Lung (tissue), 11 donors: ENCODE measurements at regions not wholly inside any gene's neighbourhood (a gene's known extent, or its start where the extent isn't known, plus 50 kb on each side); places are given as distances from the start of the nearest gene placed in this dataset.

ENCODE experiments used
- ATAC-seq: fragments of 200-7000 bp; cut with Tn5 transposase; one replicate; pipeline ENCODE4 v1.9.1; 2020; ENCODE audit warnings: moderate number of reproducible peaks; ENCODE audit not compliant: insufficient read depth, low FRiP score
- DNase-seq, 3 donors: peaks; one replicate each; pipeline ENCODE4 v3.0.0-alpha.2; 2013 to 2017
- H3K27ac ChIP-seq, 2 donors: one replicate each; pipeline ENCODE4 v1.5.1; 2013; ENCODE audit warnings: mild to moderate bottlenecking in 2 of 2, moderate library complexity in 2 of 2, control low read depth in 1 of 2, inconsistent platforms in 1 of 2, low read depth in 1 of 2, low read length in 1 of 2
- H3K27me3 ChIP-seq, 3 donors: one replicate each; pipeline ENCODE4 v1.5.1; 2013; ENCODE audit warnings: low read length in 2 of 3; ENCODE audit not compliant: control insufficient read depth in 3 of 3, insufficient read depth in 3 of 3
- H3K36me3 ChIP-seq, 4 donors: one replicate each; pipeline ENCODE4 v1.5.1; 2013; ENCODE audit warnings: low read length in 4 of 4, mild to moderate bottlenecking in 1 of 4, moderate library complexity in 1 of 4; ENCODE audit not compliant: control insufficient read depth in 4 of 4, insufficient read depth in 4 of 4
- H3K4me1 ChIP-seq, 5 donors: one replicate each; pipeline ENCODE4 v1.5.1; 2013; ENCODE audit warnings: low read length in 5 of 5, mild to moderate bottlenecking in 2 of 5, moderate library complexity in 1 of 5; ENCODE audit not compliant: control insufficient read depth in 5 of 5, insufficient read depth in 5 of 5
- H3K4me3 ChIP-seq: one replicate; pipeline ENCODE4 v1.5.1; 2013; ENCODE audit warnings: mild to moderate bottlenecking, control low read depth, moderate library complexity
- H3K9ac ChIP-seq, 2 donors: one replicate each; pipeline ENCODE4 v1.5.1; 2013; ENCODE audit warnings: low read length in 2 of 2, control low read depth in 1 of 2; ENCODE audit not compliant: insufficient read depth in 1 of 2
- H3K9me3 ChIP-seq, 4 donors: one replicate each; pipeline ENCODE4 v1.5.1; 2013; ENCODE audit warnings: low read length in 3 of 4, mild to moderate bottlenecking in 1 of 4, moderate library complexity in 1 of 4; ENCODE audit not compliant: control insufficient read depth in 4 of 4, insufficient read depth in 3 of 4
- CTCF ChIP-seq: IDR thresholded peaks from 2 replicates; pipeline ENCODE4 v1.5.1; 2012; ENCODE audit warnings: mild to moderate bottlenecking; ENCODE audit errors: control extremely low read depth, extremely low read depth
- WGBS, 2 donors: extraction: QIAGEN DNeasy Blood & Tissue Kit; methylation state at CpG; one replicate each; pipeline ENCODE4 v1.1.7; 2013; 5-methylcytosine and 5-hydroxymethylcytosine counted together
- donor health status: control.
- donor health status: control.
- donor health status: Bipolar disorder and iron deficiency.
- donor health status: healthy.
- donor health status: DM: yes; HTN: yes; CAD: no.

DNA sequence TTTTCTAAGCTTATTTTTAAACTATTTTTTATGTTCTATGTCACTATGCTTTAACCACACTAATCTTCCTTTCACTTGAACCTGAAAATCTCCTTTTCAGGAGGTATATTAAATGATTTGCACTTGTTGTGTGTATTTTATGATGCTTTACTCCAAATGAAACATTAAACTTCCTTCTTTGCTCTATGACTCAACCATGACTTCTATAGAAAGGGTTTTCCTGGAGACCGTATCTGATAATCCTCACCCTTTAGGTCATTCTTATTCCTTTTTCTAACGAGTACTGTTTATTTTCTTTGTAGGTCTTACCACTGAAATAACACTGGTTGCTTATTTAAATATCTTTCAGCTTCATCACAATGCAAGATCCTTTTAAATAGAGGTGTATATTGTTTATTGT is 1163.2 kb downstream of the PCDH18 start:
- Histone ChIP-seq H3K36me3 (no peaks in the 10 kb centered on the region), H3K27ac (no peak overlapping the region), H3K9me3 (no peaks in the 10 kb centered on the region), H3K27me3 (no peaks in the 10 kb centered on the region), H3K9ac (no peak overlapping the region), H3K4me1 (no peaks in the 10 kb centered on the region), H3K4me3 (no peak overlapping the region)
- DNase-seq (no peak), ATAC-seq (no peak)
- WGBS, 2 donors = 60 to 61% methylated on average over 2 of the region's 2 CpGs
- no peak for TF ChIP-seq CTCF

DNA sequence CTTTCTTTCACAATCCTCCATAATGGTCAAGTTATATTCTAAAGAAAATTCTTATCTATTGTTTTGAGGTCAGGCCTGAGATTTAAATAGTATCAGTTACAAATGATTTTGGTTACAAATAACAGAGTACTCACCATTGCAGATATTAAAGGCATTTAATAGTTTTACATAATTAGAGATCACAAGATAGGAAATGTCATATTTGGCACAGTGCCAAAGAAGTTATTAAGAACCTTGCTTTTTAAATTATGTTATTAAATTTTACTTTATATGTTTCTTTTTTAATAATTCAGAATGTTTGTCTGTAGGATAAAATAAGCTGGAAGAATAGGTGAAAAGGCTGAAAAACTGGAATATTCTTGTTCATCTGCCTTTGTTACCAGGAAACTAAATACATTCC is 1174.7 kb downstream of the PCDH18 start:
- TF ChIP-seq CTCF = no peak
- ATAC-seq (no peak), DNase-seq (peak in 1 of 3 donors; percentile 3)
- Histone ChIP-seq H3K9ac (no peak overlapping the region), H3K36me3 (no peaks in the 10 kb centered on the region), H3K27ac (no peak overlapping the region), H3K4me3 (no peak overlapping the region), H3K4me1 (no peaks in the 10 kb centered on the region), H3K9me3 (no peaks in the 10 kb centered on the region), H3K27me3 (no peaks in the 10 kb centered on the region)

DNA sequence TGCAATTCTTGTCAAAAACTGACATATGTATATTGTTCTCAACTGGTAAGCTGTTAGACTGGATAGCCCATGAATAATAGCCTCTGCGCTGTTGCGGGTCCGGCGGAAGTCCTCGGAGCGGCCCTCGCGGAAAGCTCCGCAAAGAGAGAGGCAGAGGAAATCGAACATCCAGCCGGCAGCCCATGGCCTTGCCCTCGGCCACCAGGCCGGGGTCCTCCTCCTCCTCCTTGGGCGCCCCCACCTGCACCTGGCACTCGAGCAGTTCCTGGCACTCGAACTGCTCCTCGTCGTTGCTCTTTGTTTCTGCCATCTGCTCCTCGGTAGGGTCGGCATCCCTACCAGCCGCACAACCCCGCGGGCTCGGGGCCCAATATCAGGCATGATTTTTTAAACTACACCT is 1176.3 kb downstream of the PCDH18 start:
- Histone ChIP-seq H3K27me3 (no peaks in the 10 kb centered on the region), H3K4me1 (no peaks in the 10 kb centered on the region), H3K27ac (no peak overlapping the region), H3K4me3 (no peak overlapping the region), H3K9me3 (no peaks in the 10 kb centered on the region), H3K36me3 (no peaks in the 10 kb centered on the region), H3K9ac (no peak overlapping the region)
- ATAC-seq = no peak
- 89% methylated on average over 24 of the region's 24 CpGs for WGBS, 2 donors
- TF ChIP-seq CTCF = no peak
- DNase-seq = no peak

GRCh38 chr4:136343340-136343739 is 1189.0 kb downstream of the PCDH18 start:
- Histone ChIP-seq H3K36me3 (no peaks in the 10 kb centered on the region), H3K9me3 (no peaks in the 10 kb centered on the region), H3K27ac (no peak overlapping the region), H3K27me3 (no peaks in the 10 kb centered on the region), H3K9ac (no peak overlapping the region), H3K4me1 (no peaks in the 10 kb centered on the region), H3K4me3 (no peak overlapping the region)
- no peak for ATAC-seq
- no peak for TF ChIP-seq CTCF
- WGBS, 2 donors = 85 to 90% methylated on average over 3 of the region's 3 CpGs
- DNase-seq = no peak
